ENCODE measurements at regions not wholly inside any gene's neighbourhood (a gene's known extent, or its start where the extent isn't known, plus 50 kb on each side); places are given as distances from the start of the nearest gene placed in this dataset.
"Not testable (repeated sequence)": the region's sequence is repeated elsewhere in the genome, so short reads cannot be mapped to it uniquely, and the experiment has no call there.

- no peak overlapping the region for H3K4me3 Mint-ChIP-seq
- H3K27me3 Mint-ChIP-seq (ENCODE audit: insufficient read depth), result no peaks in the 10 kb centered on the region
- no peak overlapping the region for H3K27ac Mint-ChIP-seq
- WGBS, 2 experiments (ENCODE audit: insufficient coverage in 1 of 2, insufficient read length in 1 of 2), result 94% methylated on average over 2 of the region's 3 CpGs; no CpG with 5 or more reads in 1 of the 2 experiments
- peaks cover 24% of the 10 kb centered on the region for H3K9me3 Mint-ChIP-seq
- H3K4me1 Mint-ChIP-seq, result peaks cover 5% of the 10 kb centered on the region
- H3K4me3 ChIP-seq (ENCODE audit: low read length), result no peak overlapping the region
- no peak overlapping the region for H3K27ac ChIP-seq (ENCODE audit: low read depth, low read length)
- no peak overlapping the region for H3K9ac ChIP-seq (ENCODE audit: extremely low read depth, low read length, poor library complexity, severe bottlenecking)
- no peak for TF ChIP-seq CTCF (conservative IDR thresholded peaks at IDR 0.05)
- H3K4me1 ChIP-seq (ENCODE audit: control insufficient read depth, insufficient read depth, low read length), result no peaks in the 10 kb centered on the region
- no peak for DNase-seq
- no peaks in the 10 kb centered on the region for H3K36me3 ChIP-seq (ENCODE audit: control insufficient read depth, insufficient read depth, low read length)
- H3K9me3 ChIP-seq (ENCODE audit: control insufficient read depth, low read length), result peaks cover 8% of the 10 kb centered on the region
- no peaks in the 10 kb centered on the region for H3K27me3 ChIP-seq (ENCODE audit: control insufficient read depth, insufficient read depth, low read length, poor library complexity, severe bottlenecking)
- H3K36me3 Mint-ChIP-seq (ENCODE audit: low read depth), result peaks cover 3% of the 10 kb centered on the region
Measured at GRCh38 chrX:88170553-88170952, 576.5 kb upstream of the CPXCR1 start.

- H3K9me3 ChIP-seq (ENCODE audit: control insufficient read depth, low read length); H3K27ac ChIP-seq (ENCODE audit: low read depth, low read length); H3K27me3 ChIP-seq (ENCODE audit: control insufficient read depth, insufficient read depth, low read length, poor library complexity, severe bottlenecking); H3K4me3 ChIP-seq (ENCODE audit: low read length); H3K36me3 ChIP-seq (ENCODE audit: control insufficient read depth, insufficient read depth, low read length); H3K27me3 Mint-ChIP-seq (ENCODE audit: insufficient read depth); H3K27ac Mint-ChIP-seq; H3K4me3 Mint-ChIP-seq; H3K9ac ChIP-seq (ENCODE audit: extremely low read depth, low read length, poor library complexity, severe bottlenecking); H3K4me1 ChIP-seq (ENCODE audit: control insufficient read depth, insufficient read depth, low read length); DNase-seq; H3K36me3 Mint-ChIP-seq (ENCODE audit: low read depth): not testable (repeated sequence)
- WGBS, 2 experiments (ENCODE audit: insufficient coverage in 1 of 2, insufficient read length in 1 of 2), result 97% methylated on average over 3 of the region's 4 CpGs; no CpG with 5 or more reads in 1 of the 2 experiments
- peaks cover 11% of the 10 kb centered on the region for H3K4me1 Mint-ChIP-seq
- peaks cover 24% of the 10 kb centered on the region for H3K9me3 Mint-ChIP-seq
Measured at GRCh38 chrX:88173932-88174440, 573.0 kb upstream of the CPXCR1 start.

GRCh38 chrX:88202149-88202548 is 544.9 kb upstream of the CPXCR1 start:
- DNase-seq, result no peak
- H3K27ac ChIP-seq (ENCODE audit: low read depth, low read length), result no peak overlapping the region
- Mint-ChIP-seq H3K27me3 (ENCODE audit: insufficient read depth) (no peaks in the 10 kb centered on the region), H3K4me1 (no peaks in the 10 kb centered on the region), H3K27ac (no peak overlapping the region), H3K4me3 (no peak overlapping the region), H3K9me3 (no peaks in the 10 kb centered on the region), H3K36me3 (ENCODE audit: low read depth) (no peaks in the 10 kb centered on the region)
- H3K4me1 ChIP-seq (ENCODE audit: control insufficient read depth, insufficient read depth, low read length), result no peaks in the 10 kb centered on the region
- peak; percentile 59 for TF ChIP-seq CTCF (conservative IDR thresholded peaks at IDR 0.05)
- H3K36me3 ChIP-seq (ENCODE audit: control insufficient read depth, insufficient read depth, low read length), result no peaks in the 10 kb centered on the region
- H3K9ac ChIP-seq (ENCODE audit: extremely low read depth, low read length, poor library complexity, severe bottlenecking), result no peak overlapping the region
- WGBS, 2 experiments (ENCODE audit: insufficient coverage in 1 of 2, insufficient read length in 1 of 2), result 96% methylated on average over 2 of the region's 2 CpGs; no CpG with 5 or more reads in 1 of the 2 experiments
- no peaks in the 10 kb centered on the region for H3K9me3 ChIP-seq (ENCODE audit: control insufficient read depth, low read length)
- H3K27me3 ChIP-seq (ENCODE audit: control insufficient read depth, insufficient read depth, low read length, poor library complexity, severe bottlenecking), result no peaks in the 10 kb centered on the region
- no peak overlapping the region for H3K4me3 ChIP-seq (ENCODE audit: low read length)

- Mint-ChIP-seq H3K4me1 (peaks cover 14% of the 10 kb centered on the region), H3K36me3 (ENCODE audit: low read depth) (no peaks in the 10 kb centered on the region), H3K27ac (no peak overlapping the region), H3K9me3 (no peaks in the 10 kb centered on the region), H3K27me3 (ENCODE audit: insufficient read depth) (no peaks in the 10 kb centered on the region), H3K4me3 (no peak overlapping the region)
- Histone ChIP-seq H3K9ac (ENCODE audit: extremely low read depth, low read length, poor library complexity, severe bottlenecking) (no peak overlapping the region), H3K4me1 (ENCODE audit: control insufficient read depth, insufficient read depth, low read length) (no peaks in the 10 kb centered on the region), H3K9me3 (ENCODE audit: control insufficient read depth, low read length) (no peaks in the 10 kb centered on the region), H3K27ac (ENCODE audit: low read depth, low read length) (no peak overlapping the region), H3K27me3 (ENCODE audit: control insufficient read depth, insufficient read depth, low read length, poor library complexity, severe bottlenecking) (no peaks in the 10 kb centered on the region), H3K36me3 (ENCODE audit: control insufficient read depth, insufficient read depth, low read length) (no peaks in the 10 kb centered on the region), H3K4me3 (ENCODE audit: low read length) (no peak overlapping the region)
- no peak for DNase-seq
- TF ChIP-seq CTCF (conservative IDR thresholded peaks at IDR 0.05), result no peak
- WGBS, 2 experiments (ENCODE audit: insufficient coverage in 1 of 2, insufficient read length in 1 of 2), result 72% methylated on average over 1 of the region's 1 CpG; no CpG with 5 or more reads in 1 of the 2 experiments
Measured at GRCh38 chrX:88244066-88244465, 503.0 kb upstream of the CPXCR1 start.
